Mesenchymal stem cell (in vitro differentiated cells and primary cell): ENCODE measurements at regions not wholly inside any gene's neighbourhood (a gene's known extent, or its start where the extent isn't known, plus 50 kb on each side); places are given as distances from the start of the nearest gene placed in this dataset.

Experiments used
- DNase-seq: peaks from one replicate; pipeline ENCODE4 v3.0.0-alpha.2; 2013
- H2AFZ ChIP-seq: one replicate; pipeline ENCODE4 v1.6.1; 2013; ENCODE audit warnings: low read depth, mild to moderate bottlenecking, control low read depth, inconsistent platforms, low read length, moderate library complexity
- H2AK5ac ChIP-seq: 2 replicates; pipeline ENCODE4 v1.6.1; 2013; ENCODE audit warnings: low read length, moderate library complexity, mild to moderate bottlenecking, inconsistent platforms; ENCODE audit not compliant: severe bottlenecking
- H2BK120ac ChIP-seq: one replicate; pipeline ENCODE4 v1.6.1; 2013; ENCODE audit warnings: low read depth, mild to moderate bottlenecking, inconsistent platforms, low read length, moderate library complexity
- H2BK12ac ChIP-seq, 2 experiments: one replicate each; pipeline ENCODE4 v1.6.1; 2013; ENCODE audit warnings: inconsistent platforms in 2 of 2, low read length in 2 of 2, mild to moderate bottlenecking in 2 of 2, moderate library complexity in 2 of 2, control low read depth in 1 of 2
- H2BK15ac ChIP-seq: one replicate; pipeline ENCODE4 v1.6.1; 2013; ENCODE audit warnings: mild to moderate bottlenecking, low read depth, inconsistent platforms; ENCODE audit not compliant: poor library complexity, severe bottlenecking
- H2BK5ac ChIP-seq: 2 replicates; pipeline ENCODE4 v1.6.1; 2013; ENCODE audit warnings: low read depth, mild to moderate bottlenecking, low read length, control low read depth, inconsistent platforms; ENCODE audit not compliant: poor library complexity, severe bottlenecking
- H3K14ac ChIP-seq, 2 experiments: one replicate each; pipeline ENCODE4 v1.6.1; 2013; ENCODE audit warnings: inconsistent platforms in 2 of 2, low read length in 2 of 2, control low read depth in 1 of 2, mild to moderate bottlenecking in 1 of 2, moderate library complexity in 1 of 2
- H3K18ac ChIP-seq, 2 experiments: one replicate each; pipeline ENCODE4 v1.6.1; 2013; ENCODE audit warnings: inconsistent platforms in 2 of 2, low read length in 2 of 2, control low read depth in 1 of 2, low read depth in 1 of 2, mild to moderate bottlenecking in 1 of 2
- H3K23ac ChIP-seq, 2 experiments: one replicate each; pipeline ENCODE4 v1.6.1; 2013; ENCODE audit warnings: inconsistent platforms in 2 of 2, low read length in 2 of 2, mild to moderate bottlenecking in 2 of 2, moderate library complexity in 2 of 2, control low read depth in 1 of 2
- H3K27ac ChIP-seq: 2 replicates; pipeline ENCODE4 v1.5.1; 2013; ENCODE audit warnings: mild to moderate bottlenecking, moderate library complexity, low read length, control low read depth, inconsistent platforms; ENCODE audit not compliant: poor library complexity, severe bottlenecking
- H3K27me3 ChIP-seq, 2 experiments: 2 replicates each; pipeline versions ENCODE4 v1.6.1 to v1.7.0; 2013; ENCODE audit warnings: low read length in 2 of 2, mild to moderate bottlenecking in 2 of 2, moderate library complexity in 2 of 2, control low read depth in 1 of 2, inconsistent platforms in 1 of 2; ENCODE audit not compliant: control insufficient read depth in 1 of 2, insufficient read depth in 1 of 2
- H3K36me3 ChIP-seq, 2 experiments: 2 replicates each; pipeline versions ENCODE4 v1.6.1 to v1.7.0; 2013; ENCODE audit warnings: low read length in 2 of 2, control low read depth in 1 of 2, inconsistent platforms in 1 of 2, low read depth in 1 of 2, mild to moderate bottlenecking in 1 of 2; ENCODE audit not compliant: insufficient read depth in 2 of 2, control insufficient read depth in 1 of 2
- H3K4ac ChIP-seq, 2 experiments: one replicate each; pipeline ENCODE4 v1.6.1; 2013; ENCODE audit warnings: inconsistent platforms in 2 of 2, low read length in 2 of 2, mild to moderate bottlenecking in 2 of 2, moderate library complexity in 2 of 2, control low read depth in 1 of 2, low read depth in 1 of 2
- H3K4me1 ChIP-seq: 2 replicates; pipeline ENCODE4 v1.6.1; 2013; ENCODE audit warnings: low read depth, low read length, control low read depth; ENCODE audit not compliant: control insufficient read depth, insufficient read depth
- H3K4me2 ChIP-seq: 2 replicates; pipeline ENCODE4 v1.6.1; 2013; ENCODE audit warnings: low read length, mild to moderate bottlenecking, inconsistent platforms; ENCODE audit not compliant: poor library complexity, severe bottlenecking
- H3K4me3 ChIP-seq, 2 experiments: 2 replicates each; pipeline versions ENCODE4 v1.5.1 to v1.7.0; 2013; ENCODE audit warnings: low read length in 2 of 2, mild to moderate bottlenecking in 2 of 2, control low read depth in 1 of 2, low read depth in 1 of 2; ENCODE audit not compliant: insufficient read depth in 1 of 2
- H3K79me1 ChIP-seq: replicated peaks from 2 replicates; pipeline ENCODE4 v1.6.1; 2013; ENCODE audit warnings: mild to moderate bottlenecking, control low read depth, low read length, inconsistent platforms; ENCODE audit not compliant: poor library complexity, severe bottlenecking
- H3K9ac ChIP-seq: 2 replicates; pipeline ENCODE4 v1.7.0; 2013; ENCODE audit warnings: mild to moderate bottlenecking, low read length, moderate library complexity
- H3K9me3 ChIP-seq: 2 replicates; pipeline ENCODE4 v1.7.0; 2013; ENCODE audit warnings: mild to moderate bottlenecking, low read length; ENCODE audit not compliant: control insufficient read depth
- H4K8ac ChIP-seq: one replicate; pipeline ENCODE4 v1.6.1; 2013; ENCODE audit warnings: inconsistent platforms, mild to moderate bottlenecking, low read length, moderate library complexity
- H4K91ac ChIP-seq: one replicate; pipeline ENCODE4 v1.6.1; 2013; ENCODE audit warnings: mild to moderate bottlenecking, low read length, inconsistent platforms
- WGBS: methylation state at CpG from one replicate; pipeline ENCODE4 v1.1.7; 2013; ENCODE audit warnings: mixed read lengths; 5-methylcytosine and 5-hydroxymethylcytosine counted together

DNA sequence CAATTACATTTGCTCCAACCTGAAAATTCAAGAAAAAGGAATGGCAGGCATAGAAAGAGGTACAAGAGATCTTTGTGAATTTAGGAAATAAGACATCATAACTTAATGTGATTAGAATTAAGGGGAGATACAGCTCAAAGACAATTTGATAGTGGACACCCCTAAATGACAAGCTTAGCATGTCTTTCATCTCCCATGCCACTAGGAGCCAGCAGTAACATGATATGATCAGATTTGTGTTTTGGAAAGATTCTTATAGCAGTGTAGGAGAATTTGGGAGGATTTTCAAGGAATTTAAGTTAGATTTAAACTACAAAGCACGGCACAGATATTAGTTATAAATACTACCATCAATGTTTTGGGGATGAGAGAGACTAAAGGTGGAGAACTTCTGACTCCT is 340.8 kb downstream of the RDH14 start:
- H2AK5ac ChIP-seq, result no peak overlapping the region
- no peak overlapping the region for H2BK12ac ChIP-seq
- no peak overlapping the region for H3K18ac ChIP-seq
- no peak overlapping the region for H3K23ac ChIP-seq
- H4K91ac ChIP-seq, result no peak overlapping the region
- no peaks in the 10 kb centered on the region for H3K9me3 ChIP-seq
- H4K8ac ChIP-seq, result no peak overlapping the region
- H2BK5ac ChIP-seq, result no peak overlapping the region
- no peak overlapping the region for H3K27ac ChIP-seq
- no peaks in the 10 kb centered on the region for H3K36me3 ChIP-seq
- H3K14ac ChIP-seq, result no peak overlapping the region
- H3K27me3 ChIP-seq, result no peaks in the 10 kb centered on the region
- peak; percentile 5 for DNase-seq
- WGBS, result no CpG with 5 or more reads among the region's 1 CpG
- H3K4ac ChIP-seq, result no peak overlapping the region
- no peak overlapping the region for H3K4me3 ChIP-seq
- H3K4me1 ChIP-seq, result no peaks in the 10 kb centered on the region
- H3K4me2 ChIP-seq, result no peak overlapping the region
- H3K9ac ChIP-seq, result no peak overlapping the region
- H2BK120ac ChIP-seq, result no peak overlapping the region
- H3K79me1 ChIP-seq, result no peaks in the 10 kb centered on the region
- H2AFZ ChIP-seq, result no peak overlapping the region
- H2BK15ac ChIP-seq, result no peak overlapping the region

DNA sequence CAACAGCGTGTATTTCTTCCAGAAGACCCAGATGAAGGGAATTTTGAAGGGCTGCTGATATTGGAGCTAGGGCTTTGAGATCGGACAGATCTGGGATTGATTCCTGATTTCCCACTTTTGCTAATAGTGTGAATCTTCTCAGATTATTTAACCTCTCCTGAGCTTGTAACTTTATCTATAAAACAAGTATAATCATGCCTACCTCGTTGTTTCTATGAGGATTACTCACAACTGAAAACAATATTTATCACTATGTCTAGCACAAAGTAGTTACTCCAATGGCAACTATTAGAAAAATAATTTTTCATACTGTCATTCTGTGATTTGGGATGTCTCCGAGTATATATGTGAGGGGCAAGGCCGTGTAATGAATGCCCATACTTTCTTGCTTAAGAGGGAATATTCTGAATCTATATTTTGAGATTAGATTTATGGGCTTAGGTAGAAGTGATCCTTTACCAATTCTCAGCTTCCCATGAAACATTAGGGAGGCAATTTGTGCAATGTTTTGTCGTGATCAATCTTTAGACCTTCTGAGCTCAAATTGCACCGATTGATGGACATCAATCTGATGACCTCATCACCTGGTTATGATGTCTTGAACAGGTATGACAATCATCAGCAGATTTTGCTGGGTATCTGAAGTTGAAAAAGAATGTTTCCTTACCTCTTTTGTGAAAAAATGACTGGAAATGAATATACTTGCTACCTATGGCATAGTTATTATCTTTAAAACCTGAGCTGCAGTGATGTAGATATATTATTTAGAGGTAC is 339.9 kb downstream of the KCNS3 start:
- Histone ChIP-seq H4K91ac (no peak overlapping the region), H3K79me1 (no peaks in the 10 kb centered on the region), H3K4me1 (no peaks in the 10 kb centered on the region), H3K4me3 (no peak overlapping the region), H3K9ac (no peak overlapping the region), H2BK12ac (no peak overlapping the region), H3K27ac (no peak overlapping the region), H3K18ac (no peak overlapping the region), H3K4me2 (no peak overlapping the region), H3K23ac (no peak overlapping the region), H2BK5ac (no peak overlapping the region), H3K9me3 (no peaks in the 10 kb centered on the region), H3K4ac (no peak overlapping the region), H2BK15ac (no peak overlapping the region), H3K27me3 (no peaks in the 10 kb centered on the region), H2AK5ac (no peak overlapping the region), H4K8ac (no peak overlapping the region), H3K36me3 (no peaks in the 10 kb centered on the region), H2BK120ac (no peak overlapping the region), H3K14ac (no peak overlapping the region), H2AFZ (no peak overlapping the region)
- no peak for DNase-seq
- 90% methylated on average over 7 of the region's 7 CpGs for WGBS

DNA sequence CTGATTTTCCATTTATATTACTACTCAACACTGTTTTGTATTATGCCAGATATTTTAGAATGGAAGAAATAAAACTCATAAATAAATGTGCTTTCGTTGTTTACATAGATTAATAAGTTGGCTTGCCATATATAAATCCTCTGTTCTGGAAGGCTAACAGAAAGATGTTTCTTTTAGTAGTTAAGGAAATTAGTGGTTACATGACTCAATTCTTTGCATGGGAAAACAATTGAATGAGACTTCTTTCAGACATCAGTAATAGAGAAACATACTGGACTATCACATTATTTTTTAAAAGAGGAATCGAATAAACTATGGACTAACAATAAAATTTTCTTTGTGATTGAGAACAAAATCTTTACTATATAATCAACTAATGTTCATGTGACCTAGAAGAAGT is 336.5 kb downstream of the KCNS3 start:
- Histone ChIP-seq H2BK15ac (no peak overlapping the region), H3K79me1 (no peaks in the 10 kb centered on the region), H2AK5ac (no peak overlapping the region), H2BK12ac (no peak overlapping the region), H3K4ac (no peak overlapping the region), H4K91ac (no peak overlapping the region), H2BK5ac (no peak overlapping the region), H3K9ac (no peak overlapping the region), H2AFZ (no peak overlapping the region), H3K4me2 (no peak overlapping the region), H3K14ac (no peak overlapping the region), H3K36me3 (no peaks in the 10 kb centered on the region), H3K23ac (no peak overlapping the region), H3K4me1 (no peaks in the 10 kb centered on the region), H3K4me3 (no peak overlapping the region), H3K9me3 (no peaks in the 10 kb centered on the region), H3K27ac (no peak overlapping the region), H4K8ac (no peak overlapping the region), H3K18ac (no peak overlapping the region), H3K27me3 (peaks cover 0 to 9% of the 10 kb centered on the region in 2 experiments), H2BK120ac (no peak overlapping the region)
- WGBS, result 80% methylated on average over 1 of the region's 2 CpGs
- DNase-seq, result no peak

DNA sequence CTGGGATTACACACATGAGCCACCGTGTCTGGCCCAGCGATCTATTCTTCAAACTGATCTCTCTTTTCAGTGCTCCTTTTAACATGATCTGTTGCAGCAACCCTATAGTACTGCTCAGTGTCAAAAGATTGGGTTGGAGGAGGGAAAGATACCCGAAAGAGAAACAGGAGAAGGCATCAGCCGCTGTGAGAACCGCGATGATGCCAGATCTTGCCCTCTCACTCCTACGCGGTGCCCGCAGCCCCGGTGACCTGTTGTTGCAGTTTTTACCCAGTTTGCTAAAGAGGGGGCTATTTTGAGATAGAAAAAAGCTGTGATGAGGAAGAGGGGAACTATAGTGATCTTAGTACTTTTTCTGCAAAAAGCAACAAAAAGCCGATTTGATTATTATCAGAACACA is 335.5 kb downstream of the KCNS3 start:
- Histone ChIP-seq H3K14ac (no peak overlapping the region), H3K27me3 (peaks cover 0 to 9% of the 10 kb centered on the region in 2 experiments), H4K91ac (no peak overlapping the region), H3K23ac (no peak overlapping the region), H2BK5ac (no peak overlapping the region), H3K4me3 (no peak overlapping the region), H3K36me3 (no peaks in the 10 kb centered on the region), H3K18ac (no peak overlapping the region), H2BK120ac (no peak overlapping the region), H2BK15ac (no peak overlapping the region), H2AK5ac (no peak overlapping the region), H3K9ac (no peak overlapping the region), H3K79me1 (no peaks in the 10 kb centered on the region), H2BK12ac (no peak overlapping the region), H3K4me1 (peaks cover 2% of the 10 kb centered on the region), H4K8ac (no peak overlapping the region), H3K9me3 (no peaks in the 10 kb centered on the region), H3K27ac (no peak overlapping the region), H3K4ac (no peak overlapping the region), H3K4me2 (no peak overlapping the region), H2AFZ (no peak overlapping the region)
- no peak for DNase-seq
- WGBS, result over 99% methylated on average over 10 of the region's 11 CpGs
